SK-N-SH (cell line): ENCODE measurements at regions not wholly inside any gene's neighbourhood (a gene's known extent, or its start where the extent isn't known, plus 50 kb on each side); places are given as distances from the start of the nearest gene placed in this dataset.

Experiments used
- CTCF ChIA-PET: fragments of 300-600, 350-600 bp; formaldehyde crosslinking; extraction: SDS; loops from one replicate; lab custom pipeline; 2021; lab: Yijun Ruan, JAX
- POLR2A ChIA-PET: fragments of 350-600 bp; sonication (Branson Sonifier 250); formaldehyde crosslinking; extraction: SDS; loops from one replicate; lab custom pipeline; 2020; ENCODE audit warnings: antibody characterized with exemption, inconsistent platforms; lab: Yijun Ruan, JAX
- DNase-seq: peaks from one replicate; pipeline ENCODE4 v3.0.0; 2012
- H2AFZ ChIP-seq: fragments of 200-600 bp; sonication (generic); 2 replicates; pipeline ENCODE4 v1.8.1; 2016; ENCODE audit warnings: antibody characterized with exemption, mild to moderate bottlenecking, low read depth
- H3F3A ChIP-seq: fragments of 200-600 bp; sonication (generic); replicated peaks from 2 replicates; pipeline ENCODE3; 2016; ENCODE audit warnings: antibody characterized with exemption, mild to moderate bottlenecking; ENCODE audit not compliant: insufficient read depth
- H3K27ac ChIP-seq, 2 experiments: fragments of 200-500 bp in 1 of 2; fragments of 200-600 bp in 1 of 2; sonication (Bioruptor generic) in 1 of 2; sonication (generic), shearing (Covaris generic) in 1 of 2; 2 replicates each; pipeline versions ENCODE4 v1.5.1 to v1.6.1; 2014 to 2016; ENCODE audit warnings: low read depth in 2 of 2, inconsistent platforms in 1 of 2, low read length in 1 of 2, mild to moderate bottlenecking in 1 of 2, mixed read lengths in 1 of 2
- H3K27me3 ChIP-seq: fragments of 200-600 bp; sonication (generic), shearing (Covaris generic); 2 replicates; pipeline ENCODE4 v1.6.1; 2016; ENCODE audit warnings: mixed run types; ENCODE audit not compliant: insufficient read depth
- H3K36me3 ChIP-seq, 2 experiments: fragments of 200-500 bp in 1 of 2; fragments of 200-600 bp in 1 of 2; sonication (Bioruptor generic) in 1 of 2; sonication (generic) in 1 of 2; replicated peaks in 1 of 2; 2 replicates each; pipeline versions ENCODE3 to v1.5.1; 2014 to 2016; ENCODE audit warnings: low read length in 1 of 2, mild to moderate bottlenecking in 1 of 2; ENCODE audit not compliant: insufficient read depth in 2 of 2, control insufficient read depth in 1 of 2
- H3K4me1 ChIP-seq, 2 experiments: fragments of 200-500 bp in 1 of 2; fragments of 200-600 bp in 1 of 2; sonication (Bioruptor generic) in 1 of 2; sonication (generic), shearing (Covaris generic) in 1 of 2; 2 replicates each; pipeline versions ENCODE4 v1.5.1 to v1.6.1; 2014 to 2016; ENCODE audit warnings: low read depth in 1 of 2, low read length in 1 of 2, mixed run types in 1 of 2; ENCODE audit not compliant: insufficient read depth in 2 of 2, control insufficient read depth in 1 of 2
- H3K4me2 ChIP-seq: fragments of 200-600 bp; sonication (generic), shearing (Covaris generic); 2 replicates; pipeline ENCODE4 v1.6.1; 2017; ENCODE audit warnings: mixed run types
- H3K4me3 ChIP-seq, 2 experiments: fragments of 200-500 bp in 1 of 2; fragments of 200-600 bp in 1 of 2; sonication (Bioruptor generic) in 1 of 2; sonication (generic), shearing (Covaris generic) in 1 of 2; 2 replicates each; pipeline versions ENCODE4 v1.5.1 to v1.8.1; 2014 to 2016; ENCODE audit warnings: low read depth in 2 of 2, inconsistent platforms in 1 of 2, low read length in 1 of 2, mild to moderate bottlenecking in 1 of 2, mixed read lengths in 1 of 2, moderate library complexity in 1 of 2
- H3K79me2 ChIP-seq: fragments of 200-600 bp; sonication (generic); 2 replicates; pipeline ENCODE4 v1.8.1; 2017; ENCODE audit warnings: mild to moderate bottlenecking; ENCODE audit not compliant: insufficient read depth
- H3K9ac ChIP-seq: fragments of 200-600 bp; sonication (generic); 2 replicates; pipeline ENCODE4 v1.6.1; 2017; ENCODE audit warnings: mixed run types
- H3K9me2 ChIP-seq: fragments of 200-600 bp; sonication (generic); 2 replicates; pipeline ENCODE4 v1.6.1; 2017; ENCODE audit warnings: mixed run types
- H3K9me3 ChIP-seq: fragments of 200-600 bp; sonication (generic); 2 replicates; pipeline ENCODE4 v1.6.1; 2017; ENCODE audit warnings: mixed run types, mild to moderate bottlenecking, moderate library complexity
- H4K20me1 ChIP-seq: fragments of 200-600 bp; sonication (generic); 2 replicates; pipeline ENCODE4 v1.6.1; 2017; ENCODE audit warnings: mild to moderate bottlenecking, mixed run types; ENCODE audit not compliant: insufficient read depth
- ELF1 ChIP-seq: IDR thresholded peaks from 2 replicates; pipeline ENCODE4 v1.4.0; 2012
- EP300 ChIP-seq, 2 experiments: IDR thresholded peaks; 2 replicates each; pipeline versions ENCODE4 v1.4.0 to v1.6.1; 2012; ENCODE audit warnings: borderline replicate concordance in 1 of 2, low read depth in 1 of 2, low read length in 1 of 2
- FOSL2 ChIP-seq: IDR thresholded peaks from 2 replicates; pipeline ENCODE4 v1.4.0; 2012; ENCODE audit warnings: low read depth, mild to moderate bottlenecking, moderate library complexity, borderline replicate concordance
- FOXM1 ChIP-seq: IDR thresholded peaks from 2 replicates; pipeline ENCODE4 v1.4.0; 2012; ENCODE audit warnings: low read depth, mild to moderate bottlenecking
- GABPA ChIP-seq: IDR thresholded peaks from 2 replicates; pipeline ENCODE4 v1.4.0; 2012; ENCODE audit warnings: low read depth, mild to moderate bottlenecking
- JUND ChIP-seq: IDR thresholded peaks from 2 replicates; pipeline ENCODE4 v1.4.0; 2012
- MAX ChIP-seq: IDR thresholded peaks from 2 replicates; pipeline ENCODE4 v1.4.0; 2012; ENCODE audit warnings: low read depth
- NFIC ChIP-seq: IDR thresholded peaks from 2 replicates; pipeline ENCODE4 v1.4.0; 2012; ENCODE audit warnings: borderline replicate concordance
- NRF1 ChIP-seq: IDR thresholded peaks from 2 replicates; pipeline ENCODE4 v1.6.1; 2012; ENCODE audit warnings: low read depth, mild to moderate bottlenecking, low read length
- RCOR1 ChIP-seq: fragments of 150-350 bp; IDR thresholded peaks from 2 replicates; pipeline ENCODE4 v1.6.1; 2017; ENCODE audit warnings: antibody characterized with exemption, low read length
- REST ChIP-seq: IDR thresholded peaks from 2 replicates; pipeline ENCODE4 v1.6.1; 2012; ENCODE audit warnings: mild to moderate bottlenecking, low read depth, low read length, moderate library complexity
- RXRA ChIP-seq: IDR thresholded peaks from 2 replicates; pipeline ENCODE4 v1.4.0; 2012; ENCODE audit warnings: low read depth, mild to moderate bottlenecking, borderline replicate concordance
- TAF1 ChIP-seq: IDR thresholded peaks from 2 replicates; pipeline ENCODE4 v1.6.1; 2012; ENCODE audit warnings: low read depth, mild to moderate bottlenecking, low read length, moderate library complexity, borderline replicate concordance
- USF2 ChIP-seq: fragments of 150-350 bp; IDR thresholded peaks from 2 replicates; pipeline ENCODE4 v1.6.1; 2017; ENCODE audit warnings: antibody characterized with exemption, low read length, low read depth, borderline replicate concordance
- YY1 ChIP-seq: IDR thresholded peaks from 2 replicates; pipeline ENCODE4 v1.4.0; 2012; ENCODE audit warnings: low read depth, mild to moderate bottlenecking
- WGBS: methylation state at CpG from one replicate; pipeline ENCODE4 v1.1.6; 2017; ENCODE audit warnings: low lambda C conversion rate; 5-methylcytosine and 5-hydroxymethylcytosine counted together
- TF ChIP-seq, protein P1 (sequence below): fragments of 150-350 bp; IDR thresholded peaks from 2 replicates; pipeline ENCODE4 v1.6.1; 2016; ENCODE audit warnings: mild to moderate bottlenecking, low read depth, low read length
- TF ChIP-seq, protein P2 (sequence below): IDR thresholded peaks from 2 replicates; pipeline ENCODE4 v1.4.0; 2012; ENCODE audit warnings: low read depth, borderline replicate concordance

DNA sequence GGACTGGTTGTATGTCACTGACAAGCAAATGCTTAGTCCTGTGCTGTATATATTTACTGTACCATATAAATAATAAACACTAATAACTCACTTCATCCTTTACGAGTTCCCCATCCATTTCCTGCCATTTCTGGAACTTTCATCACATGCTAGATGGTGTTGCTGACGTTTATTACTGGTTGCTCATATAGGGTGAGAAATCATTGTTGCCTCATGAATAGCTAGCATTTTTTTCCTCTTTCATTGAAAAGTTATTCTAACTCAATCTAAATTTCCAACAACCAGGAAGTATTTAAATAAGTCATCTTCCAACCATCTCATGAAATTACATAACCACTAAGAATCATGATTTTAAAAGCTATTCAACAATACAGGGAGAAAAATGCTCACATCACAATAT is 88.6 kb upstream of the RCN1 start:
- H3K4me2 ChIP-seq = no peak overlapping the region
- no peak for TF ChIP-seq USF2
- no peak for TF ChIP-seq MAX
- TF ChIP-seq NFIC = no peak
- no peak for TF ChIP-seq YY1
- no peak for TF ChIP-seq EP300 (IDR thresholded peaks at IDR 0.05; ENCODE audit: borderline replicate concordance in 1 of 2, low read depth in 1 of 2, low read length in 1 of 2)
- TF ChIP-seq, protein P1, sequence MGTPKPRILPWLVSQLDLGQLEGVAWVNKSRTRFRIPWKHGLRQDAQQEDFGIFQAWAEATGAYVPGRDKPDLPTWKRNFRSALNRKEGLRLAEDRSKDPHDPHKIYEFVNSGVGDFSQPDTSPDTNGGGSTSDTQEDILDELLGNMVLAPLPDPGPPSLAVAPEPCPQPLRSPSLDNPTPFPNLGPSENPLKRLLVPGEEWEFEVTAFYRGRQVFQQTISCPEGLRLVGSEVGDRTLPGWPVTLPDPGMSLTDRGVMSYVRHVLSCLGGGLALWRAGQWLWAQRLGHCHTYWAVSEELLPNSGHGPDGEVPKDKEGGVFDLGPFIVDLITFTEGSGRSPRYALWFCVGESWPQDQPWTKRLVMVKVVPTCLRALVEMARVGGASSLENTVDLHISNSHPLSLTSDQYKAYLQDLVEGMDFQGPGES = no peak
- no peak for TF ChIP-seq TAF1
- no peak for TF ChIP-seq RCOR1
- no peak for TF ChIP-seq JUND
- no peak for TF ChIP-seq NRF1
- TF ChIP-seq REST = no peak
- TF ChIP-seq RXRA = no peak
- TF ChIP-seq ELF1 = no peak
- no peak for TF ChIP-seq FOXM1
- TF ChIP-seq GABPA = no peak
- no peak for TF ChIP-seq FOSL2
- TF ChIP-seq, protein P2, sequence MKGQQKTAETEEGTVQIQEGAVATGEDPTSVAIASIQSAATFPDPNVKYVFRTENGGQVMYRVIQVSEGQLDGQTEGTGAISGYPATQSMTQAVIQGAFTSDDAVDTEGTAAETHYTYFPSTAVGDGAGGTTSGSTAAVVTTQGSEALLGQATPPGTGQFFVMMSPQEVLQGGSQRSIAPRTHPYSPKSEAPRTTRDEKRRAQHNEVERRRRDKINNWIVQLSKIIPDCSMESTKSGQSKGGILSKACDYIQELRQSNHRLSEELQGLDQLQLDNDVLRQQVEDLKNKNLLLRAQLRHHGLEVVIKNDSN = no peak
- CTCF ChIA-PET = interaction anchor here (1.3 to 2.1 kb wide), 2 partner anchors 50 to 761 kb away, joined by 3 to 6 read pairs; no protein-coding TSS in a partner anchor

More for the DNA sequence above, 88.6 kb upstream of the RCN1 start:
- H3K36me3 ChIP-seq = no peaks in the 10 kb centered on the region
- no peaks in the 10 kb centered on the region for H3F3A ChIP-seq
- no peak overlapping the region for H3K9ac ChIP-seq
- H3K27me3 ChIP-seq = peaks cover 23% of the 10 kb centered on the region; the same call in 1 of the 2 replicates
- no peaks in the 10 kb centered on the region for H4K20me1 ChIP-seq
- WGBS = 16% methylated on average over 2 of the region's 2 CpGs
- POLR2A ChIA-PET = no interaction called here
- no peak overlapping the region for H3K4me3 ChIP-seq
- no peak overlapping the region for H3K27ac ChIP-seq
- H3K79me2 ChIP-seq = no peaks in the 10 kb centered on the region
- H3K9me3 ChIP-seq = no peaks in the 10 kb centered on the region
- no peak overlapping the region for H2AFZ ChIP-seq
- no peaks in the 10 kb centered on the region for H3K9me2 ChIP-seq
- no peaks in the 10 kb centered on the region; a peak in 2 of 4 replicates for H3K4me1 ChIP-seq
- no peak for DNase-seq
